ENCODE measurements at regions not wholly inside any gene's neighbourhood (a gene's known extent, or its start where the extent isn't known, plus 50 kb on each side); places are given as distances from the start of the nearest gene placed in this dataset.

DNA sequence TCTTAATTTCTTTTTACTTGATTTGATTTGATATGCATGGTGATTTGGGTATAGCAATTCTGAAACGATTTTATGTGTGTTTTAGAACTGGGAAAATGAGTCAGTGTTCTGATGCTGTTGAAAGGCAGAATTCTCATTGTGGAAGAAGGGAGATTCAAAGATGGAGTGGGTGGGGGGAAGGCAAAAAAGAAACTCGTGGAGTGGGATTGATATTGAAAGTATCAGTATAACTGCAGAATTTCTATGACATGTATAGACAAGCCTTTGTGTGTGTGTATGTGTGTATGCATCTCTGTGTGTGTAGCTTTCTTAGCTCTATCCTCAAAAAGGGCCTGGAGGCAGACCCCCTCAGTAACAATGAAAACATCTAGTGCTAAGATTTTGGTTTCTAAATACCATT, 184.3 kb upstream of the OLIG3 start:
- TF ChIP-seq, protein P1, sequence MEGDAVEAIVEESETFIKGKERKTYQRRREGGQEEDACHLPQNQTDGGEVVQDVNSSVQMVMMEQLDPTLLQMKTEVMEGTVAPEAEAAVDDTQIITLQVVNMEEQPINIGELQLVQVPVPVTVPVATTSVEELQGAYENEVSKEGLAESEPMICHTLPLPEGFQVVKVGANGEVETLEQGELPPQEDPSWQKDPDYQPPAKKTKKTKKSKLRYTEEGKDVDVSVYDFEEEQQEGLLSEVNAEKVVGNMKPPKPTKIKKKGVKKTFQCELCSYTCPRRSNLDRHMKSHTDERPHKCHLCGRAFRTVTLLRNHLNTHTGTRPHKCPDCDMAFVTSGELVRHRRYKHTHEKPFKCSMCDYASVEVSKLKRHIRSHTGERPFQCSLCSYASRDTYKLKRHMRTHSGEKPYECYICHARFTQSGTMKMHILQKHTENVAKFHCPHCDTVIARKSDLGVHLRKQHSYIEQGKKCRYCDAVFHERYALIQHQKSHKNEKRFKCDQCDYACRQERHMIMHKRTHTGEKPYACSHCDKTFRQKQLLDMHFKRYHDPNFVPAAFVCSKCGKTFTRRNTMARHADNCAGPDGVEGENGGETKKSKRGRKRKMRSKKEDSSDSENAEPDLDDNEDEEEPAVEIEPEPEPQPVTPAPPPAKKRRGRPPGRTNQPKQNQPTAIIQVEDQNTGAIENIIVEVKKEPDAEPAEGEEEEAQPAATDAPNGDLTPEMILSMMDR (IDR thresholded peaks at IDR 0.05): no peak
- TF ChIP-seq POLR2A (IDR thresholded peaks at IDR 0.05): no peak

All from vagina (tissue), 2 donors.